C4-2B (cell line): ENCODE measurements at regions not wholly inside any gene's neighbourhood (a gene's known extent, or its start where the extent isn't known, plus 50 kb on each side); places are given as distances from the start of the nearest gene placed in this dataset.

ENCODE experiments used
- CTCF ChIP-seq: fragments of 450-650 bp; conservative IDR thresholded peaks from 2 replicates; pipeline ENCODE4 v1.5.1; 2017; ENCODE audit warnings: mild to moderate bottlenecking
- ZFX ChIP-seq: fragments of 450-650 bp; IDR thresholded peaks from 2 replicates; pipeline ENCODE4 v1.6.1; 2017

- no peak for TF ChIP-seq CTCF
- TF ChIP-seq ZFX, result no peak
These were observed 410.0 kb downstream of the DIPK2A start for GRCh38 chr3:144381607-144382006.
